Fibroblast of peridontal ligament (primary cell): ENCODE measurements at regions not wholly inside any gene's neighbourhood (a gene's known extent, or its start where the extent isn't known, plus 50 kb on each side); places are given as distances from the start of the nearest gene placed in this dataset.

Experiments
- DNase-seq: peaks from one replicate; pipeline ENCODE4 v3.0.0-alpha.2; 2010; ENCODE audit errors: extremely low read depth

- no peak for DNase-seq
These were observed 631.8 kb downstream of the AJAP1 start for GRCh38 chr1:5286244-5286643.

GRCh38 chr1:5274527-5274926, 620.1 kb downstream of the AJAP1 start:
- DNase-seq: no peak

GRCh38 chr1:5273280-5274003, 619.0 kb downstream of the AJAP1 start:
- no peak for DNase-seq

GRCh38 chr1:5272325-5272724, 617.9 kb downstream of the AJAP1 start:
- DNase-seq: no peak

- DNase-seq: no peak
These were observed 616.9 kb downstream of the AJAP1 start for GRCh38 chr1:5271264-5271663.

- DNase-seq: no peak
These were observed 615.5 kb downstream of the AJAP1 start for GRCh38 chr1:5269901-5270300.

- no peak for DNase-seq
These were observed 613.3 kb downstream of the AJAP1 start for GRCh38 chr1:5267603-5268235.

GRCh38 chr1:5265438-5266075, 611.1 kb downstream of the AJAP1 start:
- no peak for DNase-seq

- no peak for DNase-seq
These were observed 610.1 kb downstream of the AJAP1 start for GRCh38 chr1:5264476-5264875.

- no peak for DNase-seq
These were observed 602.4 kb downstream of the AJAP1 start for GRCh38 chr1:5256793-5257192.

- no peak for DNase-seq
These were observed 600.6 kb downstream of the AJAP1 start for GRCh38 chr1:5254975-5255374.

GRCh38 chr1:5254131-5254725, 599.8 kb downstream of the AJAP1 start:
- no peak for DNase-seq

GRCh38 chr1:5253036-5253435, 598.6 kb downstream of the AJAP1 start:
- DNase-seq: no peak

- no peak for DNase-seq
These were observed 595.9 kb downstream of the AJAP1 start for GRCh38 chr1:5250336-5250735.

GRCh38 chr1:5245348-5245747, 590.9 kb downstream of the AJAP1 start:
- DNase-seq: no peak

- DNase-seq: no peak
These were observed 590.3 kb downstream of the AJAP1 start for GRCh38 chr1:5244631-5245285.

- DNase-seq: no peak
These were observed 588.4 kb downstream of the AJAP1 start for GRCh38 chr1:5242850-5243249.

- DNase-seq: no peak
These were observed 585.5 kb downstream of the AJAP1 start for GRCh38 chr1:5239911-5240310.

GRCh38 chr1:5238351-5239130, 584.1 kb downstream of the AJAP1 start:
- no peak for DNase-seq

- DNase-seq: no peak
These were observed 581.0 kb downstream of the AJAP1 start for GRCh38 chr1:5235355-5235899.

- no peak for DNase-seq
These were observed 578.1 kb downstream of the AJAP1 start for GRCh38 chr1:5232537-5232936.
